CD4-positive, alpha-beta T cell treated with Interleukin-15 for 1 hour (primary cell): ENCODE measurements at regions not wholly inside any gene's neighbourhood (a gene's known extent, or its start where the extent isn't known, plus 50 kb on each side); places are given as distances from the start of the nearest gene placed in this dataset.
"Not testable (repeated sequence)": the region's sequence is repeated elsewhere in the genome, so short reads cannot be mapped to it uniquely, and the experiment has no call there.

ENCODE experiments used
- DNase-seq: peaks from one replicate; pipeline ENCODE4 v3.0.0-alpha.2; 2020

DNA sequence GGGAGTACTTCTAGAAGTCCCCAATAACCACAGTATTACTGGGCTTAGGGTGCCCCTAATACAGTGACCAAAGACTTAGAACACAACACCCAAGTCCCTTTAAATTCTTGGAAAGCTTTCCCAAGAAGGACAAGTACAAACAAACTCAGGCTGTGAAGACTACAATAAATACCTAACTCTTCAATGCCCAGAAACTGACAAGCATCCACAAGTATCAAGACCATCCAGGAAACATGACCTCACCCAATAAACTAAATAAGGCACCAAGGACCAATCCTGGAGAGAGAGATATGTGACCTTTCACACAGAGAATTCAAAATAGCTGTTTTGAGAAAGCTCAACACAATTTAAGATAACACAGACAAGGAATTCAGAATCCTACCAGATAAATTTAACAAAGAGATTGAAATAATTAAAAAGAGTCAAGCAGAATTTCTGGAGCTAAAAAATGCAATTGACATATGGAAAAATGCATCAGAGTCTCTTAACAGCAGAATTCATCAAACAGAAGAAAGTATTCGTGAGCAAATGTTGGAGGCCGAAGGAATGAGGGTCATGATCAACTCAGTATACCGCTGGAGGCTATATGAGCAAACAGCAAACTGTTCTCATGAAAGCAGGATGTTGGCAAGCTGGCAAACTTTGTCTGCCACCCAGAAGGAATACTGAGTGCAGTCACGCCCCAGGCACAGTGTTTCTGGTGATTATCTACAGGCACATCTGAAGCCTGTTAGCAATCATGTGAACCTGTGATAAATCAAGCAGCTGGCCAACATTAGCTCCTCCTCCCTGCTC is 87.0 kb upstream of the NECTIN3 start:
- no peak for DNase-seq

DNA sequence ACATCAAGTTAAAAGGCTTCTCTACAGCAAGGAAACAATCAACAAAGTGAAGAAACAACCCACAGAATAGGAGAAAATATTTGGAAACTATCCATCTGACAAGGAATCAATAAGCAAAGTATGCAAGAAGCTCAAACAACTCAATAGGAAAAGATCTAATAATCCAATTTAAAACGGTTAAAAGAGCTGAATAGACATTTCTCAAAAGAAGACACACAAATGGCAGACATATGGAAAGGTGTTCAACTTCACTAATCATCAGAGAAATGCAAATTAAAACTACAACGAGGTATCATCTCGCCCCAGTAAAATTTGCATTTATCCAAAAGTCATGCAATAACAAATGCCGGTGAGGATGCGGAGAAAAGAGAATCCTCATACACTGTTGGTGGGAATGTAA is 82.2 kb upstream of the NECTIN3 start:
- no peak for DNase-seq

DNA sequence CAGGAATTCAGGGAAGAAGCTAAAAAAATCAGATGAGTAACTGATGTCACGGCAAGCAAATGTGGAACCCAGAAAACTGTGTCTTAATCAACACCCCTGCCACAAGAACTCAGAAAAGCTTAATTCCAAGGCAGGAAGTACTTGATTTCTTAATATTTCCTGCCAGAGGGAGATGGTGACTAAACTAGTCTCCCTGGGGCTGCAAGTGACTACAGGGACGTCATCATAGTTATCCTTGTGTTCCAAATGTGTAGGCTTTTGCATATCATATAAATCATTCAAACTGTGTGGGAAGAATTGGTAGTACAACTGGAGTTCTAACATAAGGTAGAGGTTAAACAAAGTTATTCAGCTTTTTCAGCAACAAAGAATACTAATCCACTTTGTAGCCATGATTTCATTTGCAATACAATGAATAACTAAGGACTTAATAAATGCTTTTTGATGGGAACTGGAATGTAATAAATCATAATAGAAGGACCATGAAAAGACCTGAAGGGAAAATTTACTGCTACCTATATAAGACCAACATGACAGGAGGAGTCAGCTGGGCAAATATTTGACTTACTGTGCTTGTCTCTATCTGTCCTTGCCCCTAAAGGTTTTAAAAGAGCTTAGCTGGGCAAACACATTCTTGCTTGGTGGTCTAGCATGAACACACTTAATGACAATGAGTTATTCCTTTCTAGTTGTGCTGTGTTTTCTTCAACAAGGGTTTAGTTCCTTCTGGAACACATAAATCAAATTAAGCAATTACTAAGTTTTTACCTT is 76.0 kb upstream of the NECTIN3 start:
- DNase-seq, result no peak

DNA sequence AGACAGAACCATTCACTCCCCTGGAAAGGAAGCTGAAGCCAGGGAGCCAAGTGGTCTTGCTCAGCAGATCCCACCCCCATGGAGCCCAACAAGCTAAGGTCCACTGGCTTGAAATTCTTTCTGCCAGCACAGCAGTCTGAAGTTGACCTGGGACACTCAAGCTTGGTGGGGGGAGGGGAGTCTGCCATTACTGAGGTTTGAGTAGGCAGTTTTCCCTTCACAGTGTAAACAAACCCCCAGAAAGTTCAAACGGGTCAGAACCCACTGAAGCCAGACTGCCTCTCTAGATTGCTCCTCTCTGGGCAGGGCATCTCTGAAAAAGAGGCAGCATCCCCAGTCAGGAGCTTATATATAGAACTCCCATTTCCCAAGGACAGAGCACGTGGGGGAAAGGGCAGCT is 72.8 kb upstream of the NECTIN3 start:
- DNase-seq, result not testable (repeated sequence)

DNA sequence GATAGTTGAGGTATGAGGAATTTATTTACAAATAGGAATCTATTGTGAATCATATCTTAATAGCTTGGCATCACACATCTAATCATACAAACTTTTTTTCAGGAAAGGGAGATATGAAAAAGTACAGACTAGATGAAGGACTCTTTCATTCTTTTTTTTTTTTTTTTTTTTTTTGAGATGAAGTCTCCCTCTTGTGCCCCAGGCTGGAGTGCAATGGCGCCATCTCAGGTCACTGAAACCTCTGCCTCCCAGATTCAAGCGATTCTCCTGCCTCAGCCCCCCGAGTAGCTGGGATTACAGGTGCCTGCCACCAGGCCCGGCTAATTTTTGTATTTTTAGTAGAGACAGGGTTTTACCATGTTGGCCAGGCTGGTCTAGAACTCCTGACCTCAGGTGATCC is 65.1 kb upstream of the NECTIN3 start:
- not testable (repeated sequence) for DNase-seq

DNA sequence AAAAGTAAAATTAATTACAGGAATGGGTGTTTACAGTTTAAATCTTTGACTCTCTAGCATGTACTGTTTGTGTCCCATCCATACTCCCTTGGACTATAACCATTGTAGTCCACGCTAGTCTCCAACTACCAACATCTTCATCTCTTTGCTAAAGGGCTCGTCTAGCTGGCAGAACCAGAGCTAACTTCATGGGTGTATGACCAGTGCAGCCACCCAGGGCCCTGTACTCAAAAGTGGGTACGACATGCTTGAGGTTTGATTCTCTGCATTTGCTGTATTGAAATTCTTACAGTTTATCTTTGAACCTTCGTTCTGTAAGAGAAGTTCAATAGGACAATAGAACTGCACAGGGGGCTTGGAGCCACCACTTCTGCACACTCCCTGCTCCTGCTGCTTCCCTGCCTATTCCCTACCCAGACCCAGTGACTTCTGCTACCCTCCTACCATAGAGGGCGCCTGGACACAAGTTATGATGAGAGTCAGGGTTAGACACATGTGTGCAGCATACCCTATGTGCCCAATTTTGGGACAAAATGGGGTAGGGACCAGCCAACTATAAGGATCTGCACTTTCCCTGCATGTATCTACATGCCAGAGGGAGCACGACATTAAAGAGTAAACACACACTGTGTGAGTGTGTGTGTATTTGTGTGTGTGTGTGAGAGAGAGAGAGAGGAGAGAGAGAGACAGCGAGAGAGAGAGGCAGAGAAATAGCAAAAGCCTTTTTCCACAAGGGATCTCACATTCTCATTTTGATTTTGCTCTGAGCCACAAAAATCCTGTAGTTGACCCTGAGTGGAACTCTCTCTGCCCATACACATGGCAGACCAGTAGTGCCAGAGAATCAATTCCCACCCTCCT is 59.0 kb upstream of the NECTIN3 start:
- DNase-seq, result no peak
